ENCODE measurements at regions not wholly inside any gene's neighbourhood (a gene's known extent, or its start where the extent isn't known, plus 50 kb on each side); places are given as distances from the start of the nearest gene placed in this dataset.

DNA sequence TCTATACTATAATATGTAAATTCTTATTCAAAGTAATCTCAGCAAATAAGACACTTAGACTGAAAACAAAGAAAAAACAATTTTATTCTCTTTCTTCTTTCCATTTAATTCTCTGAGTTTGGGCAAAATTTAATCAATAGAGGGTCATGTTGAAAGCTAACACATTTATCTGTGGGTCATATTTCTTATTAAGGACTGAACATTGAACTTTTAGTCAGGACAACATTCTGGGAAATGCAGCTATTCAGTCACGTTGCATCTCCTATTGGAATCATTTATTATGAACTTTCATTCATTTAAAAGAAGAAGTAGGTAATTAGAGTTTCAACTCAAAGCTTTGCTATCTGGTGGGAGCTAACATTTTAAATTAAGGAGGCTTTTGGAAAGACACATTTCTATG is 372.5 kb downstream of the MAN2A1 start:
- intact Hi-C loops (cut with DNase I): no loop called here
- WGBS, 2 donors: 85 to 86% methylated on average over 1 of the region's 1 CpG

DNA sequence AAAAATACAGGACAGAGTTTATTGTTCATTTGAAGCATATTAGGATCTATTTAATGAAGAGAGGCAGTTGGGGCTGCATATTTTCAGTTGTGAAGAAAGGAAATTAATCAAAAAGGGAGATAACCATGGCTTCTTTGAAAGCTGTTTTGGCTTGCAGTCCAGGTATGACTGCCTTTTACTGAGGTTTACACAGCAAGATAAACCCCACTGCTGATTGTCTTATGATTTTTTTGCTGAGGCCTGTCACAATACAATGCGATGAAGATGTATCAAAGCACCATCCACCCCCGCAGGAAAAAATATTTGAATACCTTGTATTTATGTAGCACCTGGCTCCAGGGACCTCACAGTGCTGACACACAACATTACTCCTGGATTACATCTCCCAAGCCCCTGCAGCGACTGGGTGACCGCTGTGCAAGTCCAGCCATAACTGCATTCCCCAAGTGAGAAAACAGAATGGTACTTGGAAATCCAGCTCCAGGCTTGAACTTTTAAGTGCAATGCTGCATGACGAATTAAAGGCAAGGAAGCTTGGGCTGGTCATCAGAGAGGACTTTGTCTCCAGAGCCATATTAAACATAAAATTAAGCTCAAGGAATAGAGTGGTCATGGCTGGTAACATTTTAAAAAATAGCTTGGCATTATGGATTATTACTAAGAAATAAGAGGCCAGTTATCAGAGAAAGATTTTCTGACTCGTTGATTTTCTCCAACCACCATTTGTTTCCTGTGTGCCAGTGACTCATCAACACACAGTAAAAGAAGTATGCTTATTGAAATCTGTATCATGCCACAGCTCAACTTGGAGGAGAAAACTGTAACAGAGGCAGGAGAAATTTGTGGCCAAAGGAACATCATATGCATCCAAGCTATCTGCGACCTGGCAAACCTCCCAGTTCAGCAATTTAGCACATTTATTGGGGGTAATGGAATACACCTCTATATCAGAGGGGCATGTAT is 374.2 kb downstream of the MAN2A1 start:
- 65 to 74% methylated on average over 7 of the region's 7 CpGs for WGBS, 2 donors
- no peaks in the 10 kb centered on the region for H3K4me1 ChIP-seq
- no peak overlapping the region for H3K4me3 ChIP-seq (replicated peaks in 1 of 3)

More for the DNA sequence above, 372.5 kb downstream of the MAN2A1 start:
- Histone ChIP-seq H3K9me3 (no peaks in the 10 kb centered on the region), H3K27ac (no peak overlapping the region), H3K4me3 (replicated peaks in 1 of 3) (no peak overlapping the region), H3K4me1 (no peaks in the 10 kb centered on the region), H3K27me3 (no peaks in the 10 kb centered on the region), H3K36me3 (no peaks in the 10 kb centered on the region)
- DNase-seq: no peak
- TF ChIP-seq POLR2A (IDR thresholded peaks at IDR 0.05): no peak
- no peak for TF ChIP-seq CTCF (IDR thresholded peaks at IDR 0.05)

GRCh38 chr5:110064603-110065268 is 375.0 kb downstream of the MAN2A1 start:
- 70 to 94% methylated on average over 3 to 4 of the region's 4 CpGs for WGBS, 2 donors
- Histone ChIP-seq H3K4me1 (no peaks in the 10 kb centered on the region), H3K4me3 (replicated peaks in 1 of 3) (no peak overlapping the region), H3K27ac (no peak overlapping the region), H3K36me3 (no peaks in the 10 kb centered on the region), H3K9me3 (no peaks in the 10 kb centered on the region), H3K27me3 (no peaks in the 10 kb centered on the region)
- intact Hi-C loops (cut with DNase I): no loop called here
- DNase-seq: no peak
- TF ChIP-seq POLR2A (IDR thresholded peaks at IDR 0.05) (no peak), CTCF (IDR thresholded peaks at IDR 0.05) (no peak)

More for the DNA sequence above, 374.2 kb downstream of the MAN2A1 start:
- intact Hi-C loops (cut with DNase I): no loop called here
- Histone ChIP-seq H3K27ac (no peak overlapping the region), H3K9me3 (no peaks in the 10 kb centered on the region), H3K36me3 (no peaks in the 10 kb centered on the region), H3K27me3 (no peaks in the 10 kb centered on the region)
- no peak for TF ChIP-seq CTCF (IDR thresholded peaks at IDR 0.05)
- no peak for TF ChIP-seq POLR2A (IDR thresholded peaks at IDR 0.05)
- peak in 1 of 2 donors; percentile 9 for DNase-seq

GRCh38 chr5:110070836-110071235 is 381.1 kb downstream of the MAN2A1 start:
- DNase-seq: no peak
- intact Hi-C loops (cut with DNase I): no loop called here
- no peak overlapping the region for H3K4me3 ChIP-seq (replicated peaks in 1 of 3)
- H3K27ac ChIP-seq: no peak overlapping the region
- no peak for TF ChIP-seq CTCF (IDR thresholded peaks at IDR 0.05)
- no peak for TF ChIP-seq POLR2A (IDR thresholded peaks at IDR 0.05)
- no peaks in the 10 kb centered on the region for H3K9me3 ChIP-seq
- WGBS, 2 donors: 89 to 90% methylated on average over 4 of the region's 4 CpGs
- H3K27me3 ChIP-seq: no peaks in the 10 kb centered on the region
- H3K36me3 ChIP-seq: no peaks in the 10 kb centered on the region
- H3K4me1 ChIP-seq: no peaks in the 10 kb centered on the region

GRCh38 chr5:110072651-110073050 is 382.9 kb downstream of the MAN2A1 start:
- TF ChIP-seq CTCF (IDR thresholded peaks at IDR 0.05) (no peak), POLR2A (IDR thresholded peaks at IDR 0.05) (no peak)
- intact Hi-C loops (cut with DNase I): no loop called here
- Histone ChIP-seq H3K27ac (no peak overlapping the region), H3K9me3 (no peaks in the 10 kb centered on the region), H3K27me3 (no peaks in the 10 kb centered on the region), H3K4me1 (no peaks in the 10 kb centered on the region), H3K4me3 (replicated peaks in 1 of 3) (no peak overlapping the region), H3K36me3 (no peaks in the 10 kb centered on the region)
- no peak for DNase-seq
